ENCODE measurements at regions not wholly inside any gene's neighbourhood (a gene's known extent, or its start where the extent isn't known, plus 50 kb on each side); places are given as distances from the start of the nearest gene placed in this dataset.

GRCh38 chr4:57448452-57448851, 338.3 kb upstream of the IGFBP7 start:
- no peak for DNase-seq

GRCh38 chr4:57446266-57446665, 336.1 kb upstream of the IGFBP7 start:
- no peak for DNase-seq

- no peak for DNase-seq
Measured at GRCh38 chr4:57445686-57446085, 335.5 kb upstream of the IGFBP7 start.

GRCh38 chr4:57444671-57445070, 334.5 kb upstream of the IGFBP7 start:
- DNase-seq = no peak

GRCh38 chr4:57443787-57444186, 333.6 kb upstream of the IGFBP7 start:
- DNase-seq = no peak

- DNase-seq = no peak
Measured at GRCh38 chr4:57443308-57443707, 333.1 kb upstream of the IGFBP7 start.

GRCh38 chr4:57442831-57443291, 332.7 kb upstream of the IGFBP7 start:
- peak; percentile 68 for DNase-seq

- no peak for DNase-seq
Measured at GRCh38 chr4:57442241-57442640, 332.1 kb upstream of the IGFBP7 start.

- no peak for DNase-seq
Measured at GRCh38 chr4:57437649-57438048, 327.5 kb upstream of the IGFBP7 start.

- no peak for DNase-seq
Measured at GRCh38 chr4:57435300-57435699, 325.1 kb upstream of the IGFBP7 start.

GRCh38 chr4:57430726-57431125, 320.5 kb upstream of the IGFBP7 start:
- DNase-seq = no peak

- DNase-seq = peak; percentile 86
Measured at GRCh38 chr4:57426779-57427395, 316.7 kb upstream of the IGFBP7 start.

- DNase-seq = peak; percentile 12
Measured at GRCh38 chr4:57425610-57426009, 315.4 kb upstream of the IGFBP7 start.

- no peak for DNase-seq
Measured at GRCh38 chr4:57424232-57424897, 314.2 kb upstream of the IGFBP7 start.

- DNase-seq = no peak
Measured at GRCh38 chr4:57418133-57418532, 307.9 kb upstream of the IGFBP7 start.

- DNase-seq = no peak
Measured at GRCh38 chr4:57412259-57413054, 302.3 kb upstream of the IGFBP7 start.

- DNase-seq = no peak
Measured at GRCh38 chr4:57410331-57411052, 300.3 kb upstream of the IGFBP7 start.

- DNase-seq = no peak
Measured at GRCh38 chr4:57405359-57405758, 295.2 kb upstream of the IGFBP7 start.

GRCh38 chr4:57404483-57404882, 294.3 kb upstream of the IGFBP7 start:
- no peak for DNase-seq

GRCh38 chr4:57403591-57403990, 293.4 kb upstream of the IGFBP7 start:
- DNase-seq = no peak

GRCh38 chr4:57401586-57401985, 291.4 kb upstream of the IGFBP7 start:
- DNase-seq = no peak

GRCh38 chr4:57378766-57379165, 268.6 kb upstream of the IGFBP7 start:
- no peak for DNase-seq

- no peak for DNase-seq
Measured at GRCh38 chr4:57374866-57375595, 264.8 kb upstream of the IGFBP7 start.
